GM23338 (cell line): ENCODE measurements at regions not wholly inside any gene's neighbourhood (a gene's known extent, or its start where the extent isn't known, plus 50 kb on each side); places are given as distances from the start of the nearest gene placed in this dataset.

Experiments used
- ATAC-seq: fragments of 200-7000 bp; cut with Tn5 transposase; 3 replicates; pipeline ENCODE4 v1.9.1; 2020
- DNase-seq: peaks from one replicate; pipeline ENCODE4 v3.0.0-alpha.2; 2015; ENCODE audit warnings: low spot score
- H2AFZ ChIP-seq: fragments of 200-600 bp; sonication (generic); 2 replicates; pipeline ENCODE4 v1.8.0; 2016; ENCODE audit warnings: antibody characterized with exemption, mild to moderate bottlenecking, moderate library complexity
- H3F3A ChIP-seq: fragments of 200-600 bp; sonication (generic); replicated peaks from 2 replicates; pipeline ENCODE4 v1.8.0; 2017; ENCODE audit warnings: antibody characterized with exemption, mixed run types, low read depth
- H3K27ac ChIP-seq: fragments of 200-600 bp; sonication (generic); 2 replicates; pipeline ENCODE4 v1.6.1; 2016; ENCODE audit warnings: low read depth
- H3K27me3 ChIP-seq: fragments of 200-600 bp; sonication (generic); 2 replicates; pipeline ENCODE4 v1.8.0; 2016; ENCODE audit warnings: mild to moderate bottlenecking, mixed run types, moderate library complexity; ENCODE audit not compliant: insufficient read depth
- H3K36me3 ChIP-seq: fragments of 200-600 bp; sonication (generic); 2 replicates; pipeline ENCODE4 v1.8.0; 2016; ENCODE audit warnings: mild to moderate bottlenecking; ENCODE audit not compliant: insufficient read depth
- H3K4me1 ChIP-seq: fragments of 200-600 bp; sonication (generic); 2 replicates; pipeline ENCODE4 v1.8.0; 2016; ENCODE audit warnings: mild to moderate bottlenecking, moderate library complexity; ENCODE audit not compliant: insufficient read depth
- H3K4me2 ChIP-seq: fragments of 200-600 bp; sonication (generic); 2 replicates; pipeline ENCODE4 v1.7.1; 2017; ENCODE audit warnings: mixed run types
- H3K4me3 ChIP-seq: fragments of 200-600 bp; sonication (generic); 2 replicates; pipeline ENCODE4 v1.6.1; 2016; ENCODE audit warnings: mixed run types
- H3K79me2 ChIP-seq: fragments of 200-600 bp; sonication (generic); replicated peaks from 2 replicates; pipeline ENCODE4 v1.8.0; 2017; ENCODE audit warnings: mild to moderate bottlenecking; ENCODE audit not compliant: insufficient read depth
- H3K9me2 ChIP-seq: fragments of 200-600 bp; sonication (generic); 2 replicates; pipeline ENCODE4 v1.8.0; 2017; ENCODE audit not compliant: insufficient read depth
- H4K20me1 ChIP-seq: fragments of 200-600 bp; sonication (generic); replicated peaks from 2 replicates; pipeline ENCODE4 v1.8.0; 2017; ENCODE audit warnings: mild to moderate bottlenecking; ENCODE audit not compliant: insufficient read depth
- H3K27ac Mint-ChIP-seq: 2 replicates; pipeline ENCODE4 v1.8.0; 2020; ENCODE audit warnings: inconsistent platforms, mild to moderate bottlenecking, moderate library complexity, mixed read lengths
- H3K27me3 Mint-ChIP-seq: 3 replicates; pipeline ENCODE4 v1.8.0; 2022; ENCODE audit warnings: low read depth, mild to moderate bottlenecking, moderate library complexity, mixed read lengths, inconsistent platforms; ENCODE audit not compliant: insufficient read depth, poor library complexity
- H3K36me3 Mint-ChIP-seq: 3 replicates; pipeline ENCODE4 v1.8.0; 2021; ENCODE audit warnings: low read depth, mild to moderate bottlenecking, inconsistent platforms, moderate library complexity, mixed read lengths
- H3K4me1 Mint-ChIP-seq: 3 replicates; pipeline ENCODE4 v1.8.0; 2020; ENCODE audit warnings: mild to moderate bottlenecking, inconsistent platforms, mixed read lengths
- H3K4me3 Mint-ChIP-seq: 3 replicates; pipeline ENCODE4 v1.8.0; 2021; ENCODE audit warnings: moderate library complexity, mild to moderate bottlenecking, inconsistent platforms, mixed read lengths
- H3K9me3 Mint-ChIP-seq: 3 replicates; pipeline ENCODE4 v1.8.0; 2020; ENCODE audit warnings: moderate library complexity, mild to moderate bottlenecking, inconsistent platforms, mixed read lengths
- CREB1 ChIP-seq: fragments of 250-450 bp; sonication (Bioruptor Pico); IDR thresholded peaks from 2 replicates; pipeline ENCODE4 v1.5.0; 2020; ENCODE audit warnings: low read depth, mild to moderate bottlenecking, moderate library complexity
- EZH2 ChIP-seq: fragments of 200-600 bp; sonication (generic); IDR thresholded peaks from one replicate; pipeline ENCODE4 v1.8.0; 2017; ENCODE audit warnings: antibody characterized with exemption, mild to moderate bottlenecking, low read depth; ENCODE audit not compliant: unreplicated experiment
- EZH2phosphoT487 ChIP-seq: fragments of 200-600 bp; sonication (generic); IDR thresholded peaks from one replicate; pipeline ENCODE4 v1.8.1; 2018; ENCODE audit warnings: antibody characterized with exemption; ENCODE audit not compliant: unreplicated experiment
- JUNB ChIP-seq: IDR thresholded peaks from one replicate; pipeline ENCODE4 v1.6.1; 2016; ENCODE audit warnings: antibody characterized with exemption; ENCODE audit not compliant: unreplicated experiment
- POLR2AphosphoS5 ChIP-seq: IDR thresholded peaks from 2 replicates; pipeline ENCODE4 v1.6.1; 2016; ENCODE audit warnings: antibody characterized with exemption, low read depth
- ZNF114 ChIP-seq: fragments of 250-450 bp; sonication (Bioruptor Pico); IDR thresholded peaks from 2 replicates; pipeline ENCODE4 v1.5.0; 2020; ENCODE audit warnings: mild to moderate bottlenecking, moderate library complexity
- ZNF331 ChIP-seq: fragments of 250-450 bp; sonication (Bioruptor Pico); IDR thresholded peaks from 2 replicates; pipeline ENCODE4 v1.5.0; 2020; ENCODE audit warnings: low read depth, mild to moderate bottlenecking, moderate library complexity
- TF ChIP-seq, protein P1 (sequence below): IDR thresholded peaks from 2 replicates; pipeline ENCODE4 v1.6.1; 2016; ENCODE audit warnings: antibody characterized with exemption
- TF ChIP-seq, protein P2 (sequence below): IDR thresholded peaks from one replicate; pipeline ENCODE4 v1.6.1; 2018; ENCODE audit warnings: antibody characterized with exemption; ENCODE audit not compliant: unreplicated experiment
- TF ChIP-seq, protein P3 (sequence below), 2 experiments: fragments of 200-600 bp in 1 of 2; sonication (generic) in 1 of 2; conservative IDR thresholded peaks; 2 replicates each; pipeline versions ENCODE4 v1.5.1 to v1.6.1; 2016 to 2017; ENCODE audit warnings: antibody characterized with exemption in 2 of 2, low read depth in 2 of 2, mild to moderate bottlenecking in 2 of 2, moderate library complexity in 1 of 2
- TF ChIP-seq, protein P4 (sequence below): fragments of 250-450 bp; sonication (Bioruptor Pico); IDR thresholded peaks from 2 replicates; pipeline ENCODE4 v1.5.0; 2020; ENCODE audit warnings: mild to moderate bottlenecking, moderate library complexity

GRCh38 chr16:48684148-48684547 is 74.2 kb upstream of the N4BP1 start:
- no peak overlapping the region for H3K4me3 Mint-ChIP-seq
- H3K9me3 Mint-ChIP-seq = no peaks in the 10 kb centered on the region
- Histone ChIP-seq H3K36me3 (no peaks in the 10 kb centered on the region), H3F3A (no peaks in the 10 kb centered on the region), H3K79me2 (no peaks in the 10 kb centered on the region), H3K4me2 (no peak overlapping the region), H3K27ac (no peak overlapping the region), H2AFZ (no peak overlapping the region), H4K20me1 (no peaks in the 10 kb centered on the region), H3K9me2 (0 out of 2 replicates have a peak, but pooled peaks cover 6% of the 10 kb centered on the region), H3K4me1 (peaks cover 10% of the 10 kb centered on the region; the same call in 1 of the 2 replicates), H3K27me3 (no peaks in the 10 kb centered on the region), H3K4me3 (no peak overlapping the region)
- peaks cover 2% of the 10 kb centered on the region for H3K27me3 Mint-ChIP-seq
- no peak overlapping the region for H3K27ac Mint-ChIP-seq
- H3K4me1 Mint-ChIP-seq = peaks cover 11% of the 10 kb centered on the region; the same call in 2 of the 3 replicates
- H3K36me3 Mint-ChIP-seq = no peaks in the 10 kb centered on the region
- TF ChIP-seq, protein P1, sequence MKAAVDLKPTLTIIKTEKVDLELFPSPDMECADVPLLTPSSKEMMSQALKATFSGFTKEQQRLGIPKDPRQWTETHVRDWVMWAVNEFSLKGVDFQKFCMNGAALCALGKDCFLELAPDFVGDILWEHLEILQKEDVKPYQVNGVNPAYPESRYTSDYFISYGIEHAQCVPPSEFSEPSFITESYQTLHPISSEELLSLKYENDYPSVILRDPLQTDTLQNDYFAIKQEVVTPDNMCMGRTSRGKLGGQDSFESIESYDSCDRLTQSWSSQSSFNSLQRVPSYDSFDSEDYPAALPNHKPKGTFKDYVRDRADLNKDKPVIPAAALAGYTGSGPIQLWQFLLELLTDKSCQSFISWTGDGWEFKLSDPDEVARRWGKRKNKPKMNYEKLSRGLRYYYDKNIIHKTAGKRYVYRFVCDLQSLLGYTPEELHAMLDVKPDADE = no peak
- TF ChIP-seq, protein P2, sequence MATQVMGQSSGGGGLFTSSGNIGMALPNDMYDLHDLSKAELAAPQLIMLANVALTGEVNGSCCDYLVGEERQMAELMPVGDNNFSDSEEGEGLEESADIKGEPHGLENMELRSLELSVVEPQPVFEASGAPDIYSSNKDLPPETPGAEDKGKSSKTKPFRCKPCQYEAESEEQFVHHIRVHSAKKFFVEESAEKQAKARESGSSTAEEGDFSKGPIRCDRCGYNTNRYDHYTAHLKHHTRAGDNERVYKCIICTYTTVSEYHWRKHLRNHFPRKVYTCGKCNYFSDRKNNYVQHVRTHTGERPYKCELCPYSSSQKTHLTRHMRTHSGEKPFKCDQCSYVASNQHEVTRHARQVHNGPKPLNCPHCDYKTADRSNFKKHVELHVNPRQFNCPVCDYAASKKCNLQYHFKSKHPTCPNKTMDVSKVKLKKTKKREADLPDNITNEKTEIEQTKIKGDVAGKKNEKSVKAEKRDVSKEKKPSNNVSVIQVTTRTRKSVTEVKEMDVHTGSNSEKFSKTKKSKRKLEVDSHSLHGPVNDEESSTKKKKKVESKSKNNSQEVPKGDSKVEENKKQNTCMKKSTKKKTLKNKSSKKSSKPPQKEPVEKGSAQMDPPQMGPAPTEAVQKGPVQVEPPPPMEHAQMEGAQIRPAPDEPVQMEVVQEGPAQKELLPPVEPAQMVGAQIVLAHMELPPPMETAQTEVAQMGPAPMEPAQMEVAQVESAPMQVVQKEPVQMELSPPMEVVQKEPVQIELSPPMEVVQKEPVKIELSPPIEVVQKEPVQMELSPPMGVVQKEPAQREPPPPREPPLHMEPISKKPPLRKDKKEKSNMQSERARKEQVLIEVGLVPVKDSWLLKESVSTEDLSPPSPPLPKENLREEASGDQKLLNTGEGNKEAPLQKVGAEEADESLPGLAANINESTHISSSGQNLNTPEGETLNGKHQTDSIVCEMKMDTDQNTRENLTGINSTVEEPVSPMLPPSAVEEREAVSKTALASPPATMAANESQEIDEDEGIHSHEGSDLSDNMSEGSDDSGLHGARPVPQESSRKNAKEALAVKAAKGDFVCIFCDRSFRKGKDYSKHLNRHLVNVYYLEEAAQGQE = no peak
- no peak for TF ChIP-seq CREB1
- no peak for TF ChIP-seq POLR2AphosphoS5
- TF ChIP-seq EZH2phosphoT487 = no peak
- no peak for TF ChIP-seq JUNB
- TF ChIP-seq EZH2 = no peak
- TF ChIP-seq, protein P3, sequence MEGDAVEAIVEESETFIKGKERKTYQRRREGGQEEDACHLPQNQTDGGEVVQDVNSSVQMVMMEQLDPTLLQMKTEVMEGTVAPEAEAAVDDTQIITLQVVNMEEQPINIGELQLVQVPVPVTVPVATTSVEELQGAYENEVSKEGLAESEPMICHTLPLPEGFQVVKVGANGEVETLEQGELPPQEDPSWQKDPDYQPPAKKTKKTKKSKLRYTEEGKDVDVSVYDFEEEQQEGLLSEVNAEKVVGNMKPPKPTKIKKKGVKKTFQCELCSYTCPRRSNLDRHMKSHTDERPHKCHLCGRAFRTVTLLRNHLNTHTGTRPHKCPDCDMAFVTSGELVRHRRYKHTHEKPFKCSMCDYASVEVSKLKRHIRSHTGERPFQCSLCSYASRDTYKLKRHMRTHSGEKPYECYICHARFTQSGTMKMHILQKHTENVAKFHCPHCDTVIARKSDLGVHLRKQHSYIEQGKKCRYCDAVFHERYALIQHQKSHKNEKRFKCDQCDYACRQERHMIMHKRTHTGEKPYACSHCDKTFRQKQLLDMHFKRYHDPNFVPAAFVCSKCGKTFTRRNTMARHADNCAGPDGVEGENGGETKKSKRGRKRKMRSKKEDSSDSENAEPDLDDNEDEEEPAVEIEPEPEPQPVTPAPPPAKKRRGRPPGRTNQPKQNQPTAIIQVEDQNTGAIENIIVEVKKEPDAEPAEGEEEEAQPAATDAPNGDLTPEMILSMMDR (conservative IDR thresholded peaks at IDR 0.05; ENCODE audit: low read depth in 2 of 2) = no peak
- no peak for TF ChIP-seq ZNF331 (CRISPR knock-in tag)
- no peak for TF ChIP-seq ZNF114 (CRISPR knock-in tag)
- TF ChIP-seq, protein P4, sequence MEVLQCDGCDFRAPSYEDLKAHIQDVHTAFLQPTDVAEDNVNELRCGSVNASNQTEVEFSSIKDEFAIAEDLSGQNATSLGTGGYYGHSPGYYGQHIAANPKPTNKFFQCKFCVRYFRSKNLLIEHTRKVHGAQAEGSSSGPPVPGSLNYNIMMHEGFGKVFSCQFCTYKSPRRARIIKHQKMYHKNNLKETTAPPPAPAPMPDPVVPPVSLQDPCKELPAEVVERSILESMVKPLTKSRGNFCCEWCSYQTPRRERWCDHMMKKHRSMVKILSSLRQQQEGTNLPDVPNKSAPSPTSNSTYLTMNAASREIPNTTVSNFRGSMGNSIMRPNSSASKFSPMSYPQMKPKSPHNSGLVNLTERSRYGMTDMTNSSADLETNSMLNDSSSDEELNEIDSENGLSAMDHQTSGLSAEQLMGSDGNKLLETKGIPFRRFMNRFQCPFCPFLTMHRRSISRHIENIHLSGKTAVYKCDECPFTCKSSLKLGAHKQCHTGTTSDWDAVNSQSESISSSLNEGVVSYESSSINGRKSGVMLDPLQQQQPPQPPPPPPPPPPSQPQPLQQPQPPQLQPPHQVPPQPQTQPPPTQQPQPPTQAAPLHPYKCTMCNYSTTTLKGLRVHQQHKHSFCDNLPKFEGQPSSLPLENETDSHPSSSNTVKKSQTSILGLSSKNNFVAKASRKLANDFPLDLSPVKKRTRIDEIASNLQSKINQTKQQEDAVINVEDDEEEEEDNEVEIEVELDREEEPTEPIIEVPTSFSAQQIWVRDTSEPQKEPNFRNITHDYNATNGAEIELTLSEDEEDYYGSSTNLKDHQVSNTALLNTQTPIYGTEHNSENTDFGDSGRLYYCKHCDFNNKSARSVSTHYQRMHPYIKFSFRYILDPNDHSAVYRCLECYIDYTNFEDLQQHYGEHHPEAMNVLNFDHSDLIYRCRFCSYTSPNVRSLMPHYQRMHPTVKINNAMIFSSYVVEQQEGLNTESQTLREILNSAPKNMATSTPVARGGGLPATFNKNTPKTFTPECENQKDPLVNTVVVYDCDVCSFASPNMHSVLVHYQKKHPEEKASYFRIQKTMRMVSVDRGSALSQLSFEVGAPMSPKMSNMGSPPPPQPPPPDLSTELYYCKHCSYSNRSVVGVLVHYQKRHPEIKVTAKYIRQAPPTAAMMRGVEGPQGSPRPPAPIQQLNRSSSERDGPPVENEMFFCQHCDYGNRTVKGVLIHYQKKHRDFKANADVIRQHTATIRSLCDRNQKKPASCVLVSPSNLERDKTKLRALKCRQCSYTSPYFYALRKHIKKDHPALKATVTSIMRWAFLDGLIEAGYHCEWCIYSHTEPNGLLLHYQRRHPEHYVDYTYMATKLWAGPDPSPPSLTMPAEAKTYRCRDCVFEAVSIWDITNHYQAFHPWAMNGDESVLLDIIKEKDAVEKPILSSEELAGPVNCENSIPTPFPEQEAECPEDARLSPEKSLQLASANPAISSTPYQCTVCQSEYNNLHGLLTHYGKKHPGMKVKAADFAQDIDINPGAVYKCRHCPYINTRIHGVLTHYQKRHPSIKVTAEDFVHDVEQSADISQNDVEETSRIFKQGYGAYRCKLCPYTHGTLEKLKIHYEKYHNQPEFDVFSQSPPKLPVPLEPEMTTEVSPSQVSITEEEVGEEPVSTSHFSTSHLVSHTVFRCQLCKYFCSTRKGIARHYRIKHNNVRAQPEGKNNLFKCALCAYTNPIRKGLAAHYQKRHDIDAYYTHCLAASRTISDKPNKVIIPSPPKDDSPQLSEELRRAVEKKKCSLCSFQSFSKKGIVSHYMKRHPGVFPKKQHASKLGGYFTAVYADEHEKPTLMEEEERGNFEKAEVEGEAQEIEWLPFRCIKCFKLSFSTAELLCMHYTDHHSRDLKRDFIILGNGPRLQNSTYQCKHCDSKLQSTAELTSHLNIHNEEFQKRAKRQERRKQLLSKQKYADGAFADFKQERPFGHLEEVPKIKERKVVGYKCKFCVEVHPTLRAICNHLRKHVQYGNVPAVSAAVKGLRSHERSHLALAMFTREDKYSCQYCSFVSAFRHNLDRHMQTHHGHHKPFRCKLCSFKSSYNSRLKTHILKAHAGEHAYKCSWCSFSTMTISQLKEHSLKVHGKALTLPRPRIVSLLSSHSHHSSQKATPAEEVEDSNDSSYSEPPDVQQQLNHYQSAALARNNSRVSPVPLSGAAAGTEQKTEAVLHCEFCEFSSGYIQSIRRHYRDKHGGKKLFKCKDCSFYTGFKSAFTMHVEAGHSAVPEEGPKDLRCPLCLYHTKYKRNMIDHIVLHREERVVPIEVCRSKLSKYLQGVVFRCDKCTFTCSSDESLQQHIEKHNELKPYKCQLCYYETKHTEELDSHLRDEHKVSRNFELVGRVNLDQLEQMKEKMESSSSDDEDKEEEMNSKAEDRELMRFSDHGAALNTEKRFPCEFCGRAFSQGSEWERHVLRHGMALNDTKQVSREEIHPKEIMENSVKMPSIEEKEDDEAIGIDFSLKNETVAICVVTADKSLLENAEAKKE (CRISPR knock-in tag) = no peak
- DNase-seq (no peak), ATAC-seq (no peak)
